ENCODE measurements at regions not wholly inside any gene's neighbourhood (a gene's known extent, or its start where the extent isn't known, plus 50 kb on each side); places are given as distances from the start of the nearest gene placed in this dataset.

- no peaks in the 10 kb centered on the region for H4K20me1 ChIP-seq (ENCODE audit: insufficient read depth)
- no peak overlapping the region for H3K27ac ChIP-seq (ENCODE audit: low read length)
- H2AFZ ChIP-seq (ENCODE audit: low read depth, low read length): no peak overlapping the region
- H3F3A ChIP-seq (ENCODE audit: insufficient read depth, low read length, poor library complexity, severe bottlenecking): no peaks in the 10 kb centered on the region
- no peaks in the 10 kb centered on the region for H3K36me3 ChIP-seq (ENCODE audit: insufficient read depth, low read length)
- no peak overlapping the region for H3K4me2 ChIP-seq (ENCODE audit: low read length)
- H3K9me2 ChIP-seq (ENCODE audit: insufficient read depth, low read length): no peaks in the 10 kb centered on the region
- H3K27me3 ChIP-seq (ENCODE audit: insufficient read depth, low read depth, low read length): no peaks in the 10 kb centered on the region
- TF ChIP-seq EP300 (conservative IDR thresholded peaks at IDR 0.05; ENCODE audit: poor library complexity, severe bottlenecking): no peak
- TF ChIP-seq SMC3 (conservative IDR thresholded peaks at IDR 0.05; ENCODE audit: poor library complexity): no peak
- no peak for TF ChIP-seq RAD21 (conservative IDR thresholded peaks at IDR 0.05)
- no peak for TF ChIP-seq EZH2 (IDR thresholded peaks at IDR 0.05; ENCODE audit: borderline replicate concordance, insufficient read depth, low read length, poor library complexity, severe bottlenecking)
- H3K9ac ChIP-seq (ENCODE audit: low read length): no peak overlapping the region
- H3K79me2 ChIP-seq (replicated peaks; ENCODE audit: insufficient read depth, low read length): no peaks in the 10 kb centered on the region
- no peaks in the 10 kb centered on the region for H3K9me3 ChIP-seq (ENCODE audit: low read length)
- no peak overlapping the region for H3K4me3 ChIP-seq (ENCODE audit: low read length)
Observed at GRCh38 chr5:93022211-93022610, 558.8 kb downstream of the NR2F1-AS1 start.

GRCh38 chr5:93019896-93020295 is 561.1 kb downstream of the NR2F1-AS1 start:
- H3K27ac ChIP-seq (ENCODE audit: low read length): no peak overlapping the region
- no peaks in the 10 kb centered on the region for H3K79me2 ChIP-seq (replicated peaks; ENCODE audit: insufficient read depth, low read length)
- H3K4me3 ChIP-seq (ENCODE audit: low read length): no peak overlapping the region

More at GRCh38 chr5:93019896-93020295, 561.1 kb downstream of the NR2F1-AS1 start:
- Histone ChIP-seq H3F3A (ENCODE audit: insufficient read depth, low read length, poor library complexity, severe bottlenecking) (no peaks in the 10 kb centered on the region), H4K20me1 (ENCODE audit: insufficient read depth) (no peaks in the 10 kb centered on the region), H3K9me2 (ENCODE audit: insufficient read depth, low read length) (no peaks in the 10 kb centered on the region), H3K4me2 (ENCODE audit: low read length) (no peak overlapping the region), H3K27me3 (ENCODE audit: insufficient read depth, low read depth, low read length) (no peaks in the 10 kb centered on the region), H3K36me3 (ENCODE audit: insufficient read depth, low read length) (no peaks in the 10 kb centered on the region), H2AFZ (ENCODE audit: low read depth, low read length) (no peak overlapping the region), H3K9ac (ENCODE audit: low read length) (no peak overlapping the region), H3K9me3 (ENCODE audit: low read length) (no peaks in the 10 kb centered on the region)
- TF ChIP-seq REST (IDR thresholded peaks at IDR 0.05; ENCODE audit: borderline replicate concordance) (no peak), EZH2 (IDR thresholded peaks at IDR 0.05; ENCODE audit: borderline replicate concordance, insufficient read depth, low read length, poor library complexity, severe bottlenecking) (no peak), RAD21 (conservative IDR thresholded peaks at IDR 0.05) (no peak), EP300 (conservative IDR thresholded peaks at IDR 0.05; ENCODE audit: poor library complexity, severe bottlenecking) (no peak), SMC3 (conservative IDR thresholded peaks at IDR 0.05; ENCODE audit: poor library complexity) (no peak), TAF1 (IDR thresholded peaks at IDR 0.05; ENCODE audit: low read depth) (no peak), CTCF (IDR thresholded peaks at IDR 0.05; ENCODE audit: poor library complexity, severe bottlenecking) (no peak), MXI1 (conservative IDR thresholded peaks at IDR 0.05; ENCODE audit: poor library complexity, severe bottlenecking) (no peak), POLR2AphosphoS5 (IDR thresholded peaks at IDR 0.05) (no peak)
